Activated T-helper 1 cell treated with Interleukin-2 at 50 U/mL for 16 hours (primary cell): ENCODE measurements at regions not wholly inside any gene's neighbourhood (a gene's known extent, or its start where the extent isn't known, plus 50 kb on each side); places are given as distances from the start of the nearest gene placed in this dataset.

ENCODE experiments used
- DNase-seq: peaks from one replicate; pipeline ENCODE4 v3.0.0-alpha.2; 2020; ENCODE audit warnings: low read depth

DNA sequence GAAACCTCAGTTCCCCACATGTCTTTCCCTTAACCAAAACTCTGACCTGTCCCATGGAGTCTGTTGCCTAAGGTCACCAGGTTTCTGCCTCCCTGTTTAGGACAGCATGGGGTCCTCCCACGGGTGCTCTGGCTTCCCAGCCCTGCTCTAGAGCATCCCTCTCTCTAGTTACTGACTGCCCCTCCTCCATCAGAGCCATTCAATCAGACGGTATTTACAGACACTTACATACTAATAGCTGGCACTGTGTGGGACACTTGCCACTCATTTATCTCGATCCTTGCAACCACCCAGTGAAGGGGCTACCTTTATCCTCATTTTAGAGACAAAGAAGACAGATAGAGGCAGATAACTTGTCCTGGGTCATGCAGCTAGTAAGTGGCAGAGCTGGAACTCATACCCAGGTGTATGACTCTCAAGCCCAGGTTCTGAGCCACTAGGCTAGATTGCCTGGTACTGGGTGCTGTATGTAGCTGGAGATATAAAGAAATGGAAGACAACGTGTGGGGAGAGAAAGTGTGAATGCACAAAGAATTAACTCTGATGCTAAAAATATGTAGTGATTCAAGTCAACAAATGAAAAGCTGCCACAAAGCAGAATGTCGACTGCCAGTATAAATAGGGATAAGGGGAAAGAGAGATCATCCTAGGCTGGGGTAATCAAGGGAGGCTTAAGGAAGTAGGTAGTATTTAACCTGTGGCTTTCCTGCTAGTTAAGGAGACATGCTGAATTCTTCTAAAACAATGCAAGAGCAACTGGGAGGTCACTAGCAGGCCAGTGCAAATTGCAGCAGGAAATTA, 52.5 kb upstream of the PDE8B start:
- DNase-seq = no peak

DNA sequence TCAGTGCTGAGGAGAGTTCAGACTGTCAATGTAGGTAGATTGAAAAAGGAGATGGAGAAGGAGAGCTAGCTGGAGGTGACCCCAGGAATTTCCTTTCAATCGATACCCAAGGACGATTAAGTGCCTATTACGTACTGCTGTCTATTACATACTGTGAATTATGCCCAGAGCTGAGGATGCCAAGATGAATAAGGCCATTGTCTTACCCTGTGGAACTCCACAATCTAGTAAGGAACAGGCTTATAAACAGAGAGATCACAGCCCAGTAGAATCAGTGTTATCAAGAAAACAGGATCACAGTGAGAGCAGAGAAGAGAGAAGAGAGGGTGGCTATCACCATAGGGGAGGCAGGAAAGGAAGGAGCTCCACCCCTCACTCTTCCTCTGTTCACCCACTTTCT, 54.1 kb upstream of the PDE8B start:
- no peak for DNase-seq

DNA sequence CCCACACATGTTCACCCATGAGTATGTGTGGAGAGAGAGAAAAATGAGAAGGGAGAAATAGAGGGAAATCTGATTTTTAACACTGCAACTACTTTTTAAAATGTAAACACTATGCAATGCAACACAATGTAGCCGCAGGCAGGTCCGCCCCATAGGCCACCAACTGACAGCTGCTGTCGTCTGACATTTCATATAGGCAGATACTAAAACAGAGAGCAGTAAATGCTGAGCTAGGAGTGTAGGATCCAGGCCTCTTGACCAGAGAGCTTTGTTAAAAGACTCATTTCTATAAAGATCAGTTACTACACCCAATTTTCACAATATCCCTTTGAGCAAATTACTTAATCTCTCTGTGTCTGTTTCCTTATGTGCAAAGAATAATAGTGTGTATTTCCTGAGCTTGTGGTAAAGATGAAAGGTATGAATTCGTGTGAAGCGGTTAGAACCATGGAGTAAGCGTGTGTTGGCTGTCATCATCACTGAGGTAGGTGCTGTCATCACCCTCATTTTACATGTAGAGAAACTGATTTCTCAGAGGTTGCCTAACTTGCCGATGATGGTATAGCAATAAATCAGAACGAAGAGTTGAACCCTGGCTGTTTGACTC, 55.2 kb upstream of the PDE8B start:
- DNase-seq = no peak

DNA sequence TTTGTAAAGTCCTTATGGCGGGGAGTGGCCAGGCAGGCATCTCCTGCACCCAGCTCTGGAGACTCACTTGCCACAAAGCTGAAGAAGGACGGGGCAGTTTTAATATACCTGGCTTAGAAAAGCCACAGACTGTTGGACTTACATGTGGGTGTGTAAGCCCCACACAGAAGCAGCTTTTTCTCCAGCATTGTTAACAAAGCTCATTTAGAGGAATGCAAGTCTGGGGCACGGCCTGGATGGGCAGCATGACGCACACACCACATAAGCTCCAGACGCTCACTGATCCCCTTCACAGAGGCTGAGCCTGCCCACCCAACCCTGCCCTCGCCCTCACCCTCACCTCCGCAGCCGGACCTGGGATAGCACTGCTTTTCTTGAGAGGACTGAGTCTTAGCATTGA, 58.0 kb upstream of the PDE8B start:
- no peak for DNase-seq

DNA sequence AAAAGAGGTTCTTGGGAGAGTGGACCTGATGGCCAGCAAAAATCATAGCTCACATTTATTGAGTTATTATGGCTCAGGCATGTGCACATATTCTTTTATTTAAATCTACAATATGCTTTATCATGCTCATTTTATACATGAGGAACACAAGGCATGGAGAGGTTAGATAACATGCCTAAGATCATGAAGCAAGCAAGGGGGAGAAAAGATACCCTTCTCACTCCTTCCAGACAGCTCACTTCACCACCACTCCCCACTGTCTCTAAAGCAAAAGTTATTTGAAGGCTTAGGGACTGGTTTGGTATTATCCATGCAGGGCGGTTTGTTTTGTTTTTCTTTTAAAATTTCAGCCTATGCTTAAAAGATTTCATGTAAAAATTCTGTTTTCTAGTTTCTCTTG, 59.0 kb upstream of the PDE8B start:
- no peak for DNase-seq

DNA sequence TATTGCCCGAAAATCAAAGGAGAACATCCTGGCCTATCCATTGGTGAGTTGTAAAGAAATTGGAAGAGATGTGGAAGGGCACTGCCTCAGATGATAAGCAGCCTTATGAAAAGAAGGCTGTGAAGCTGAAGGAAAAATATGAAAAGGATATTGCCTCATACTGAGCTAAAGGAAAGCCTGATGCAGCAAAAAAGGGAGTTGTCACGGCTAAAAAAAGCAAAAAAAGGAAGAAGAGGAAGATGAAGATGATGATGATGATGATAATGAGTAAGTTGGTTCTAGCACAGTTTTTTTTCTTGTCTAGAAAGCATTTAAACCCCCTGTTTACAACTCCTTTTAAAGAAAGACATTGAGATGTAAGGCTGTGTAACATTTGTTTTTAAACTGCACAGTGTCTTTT, 59.8 kb upstream of the ZBED3 start:
- no peak for DNase-seq

DNA sequence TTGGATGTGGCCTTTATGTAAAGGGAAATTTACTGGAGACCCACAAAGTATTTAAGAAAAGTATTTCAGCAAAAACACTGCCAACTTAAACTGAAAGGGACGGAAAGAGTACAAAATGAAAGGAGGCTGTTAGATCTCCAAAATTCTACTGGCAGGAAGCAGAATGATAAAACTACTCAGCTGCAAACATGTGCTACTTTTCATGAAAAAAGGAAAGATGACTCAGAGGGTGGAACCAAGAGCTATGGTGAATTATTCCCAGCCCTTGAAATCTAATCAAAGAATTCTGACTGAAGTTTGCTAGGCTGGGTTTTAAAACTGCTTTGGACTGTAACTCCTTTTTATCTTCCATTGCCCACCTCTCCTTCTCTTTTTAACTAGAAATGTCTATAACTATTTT, 58.6 kb upstream of the ZBED3 start:
- no peak for DNase-seq

DNA sequence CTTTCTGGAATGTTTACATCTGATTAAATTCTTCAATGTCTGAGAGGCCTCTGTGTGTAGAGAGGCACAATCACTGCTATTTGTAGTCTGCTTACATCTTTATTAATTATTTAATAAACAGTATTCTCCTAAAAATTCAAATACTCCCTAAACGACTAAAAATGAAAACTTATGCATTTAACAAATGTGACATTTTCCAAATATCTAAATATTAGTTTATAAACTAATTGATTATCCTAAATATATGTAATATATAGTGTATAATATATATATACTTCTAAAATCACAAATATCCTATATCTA, 57.7 kb upstream of the ZBED3 start:
- no peak for DNase-seq

DNA sequence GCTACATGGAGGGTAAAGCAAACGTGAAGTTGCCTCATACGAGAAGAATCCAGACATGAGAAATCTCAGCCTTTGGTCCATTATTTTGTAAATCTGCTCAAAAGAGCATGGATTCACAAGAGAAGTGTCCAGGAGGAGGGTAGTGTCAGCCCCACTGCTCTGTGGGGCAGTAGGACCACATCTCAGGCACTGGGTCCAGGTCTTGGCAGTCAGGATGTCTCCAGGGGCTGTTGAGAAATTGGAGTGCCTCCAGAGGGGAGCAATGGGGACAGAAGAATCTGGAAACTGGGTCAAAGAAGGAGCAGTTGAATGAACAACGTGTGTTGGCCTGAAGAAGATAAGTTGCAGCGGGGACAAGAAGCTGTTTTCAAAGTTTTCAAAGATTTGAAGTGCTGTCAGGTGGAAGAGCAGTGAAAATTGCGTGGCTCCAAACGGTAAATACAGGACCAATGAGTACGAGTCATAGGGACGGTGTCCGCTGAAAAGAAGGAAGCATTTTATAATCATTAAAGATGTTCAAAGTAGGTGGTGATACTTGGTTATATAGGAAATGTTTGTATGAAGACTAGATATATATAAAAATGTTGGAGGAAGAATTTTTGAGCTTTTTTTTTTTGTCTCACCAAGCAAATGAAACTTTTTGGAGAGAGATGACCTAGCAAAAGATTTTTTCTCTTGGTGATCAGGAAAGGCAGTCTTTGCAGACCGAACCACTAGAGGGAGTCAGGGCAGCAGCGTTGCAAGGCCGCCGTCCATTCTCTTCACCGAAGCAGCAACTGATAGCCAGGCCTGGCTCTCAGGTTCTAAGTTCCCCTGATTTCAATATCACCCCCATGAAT, 57.1 kb upstream of the ZBED3 start:
- DNase-seq = peak; percentile 7

DNA sequence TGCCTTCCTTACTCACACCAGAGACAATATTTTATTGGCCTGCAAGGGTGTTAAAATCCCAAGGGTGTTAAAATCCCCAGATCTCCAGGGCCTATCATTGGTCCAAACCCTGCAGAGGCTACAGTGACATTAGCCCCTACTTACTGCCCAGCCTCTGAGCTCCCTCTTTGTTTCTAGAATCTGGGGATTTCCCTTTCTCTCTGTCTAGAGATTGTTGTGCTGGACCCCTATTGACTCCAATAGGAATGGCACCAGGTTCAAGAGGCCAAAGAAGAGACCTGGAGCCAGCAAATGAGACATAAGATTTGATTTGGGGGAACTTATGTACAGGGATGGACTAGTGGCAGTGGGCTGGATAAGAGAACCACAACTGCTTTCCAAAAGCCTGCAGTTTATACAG, 53.3 kb upstream of the ZBED3 start:
- DNase-seq = no peak

DNA sequence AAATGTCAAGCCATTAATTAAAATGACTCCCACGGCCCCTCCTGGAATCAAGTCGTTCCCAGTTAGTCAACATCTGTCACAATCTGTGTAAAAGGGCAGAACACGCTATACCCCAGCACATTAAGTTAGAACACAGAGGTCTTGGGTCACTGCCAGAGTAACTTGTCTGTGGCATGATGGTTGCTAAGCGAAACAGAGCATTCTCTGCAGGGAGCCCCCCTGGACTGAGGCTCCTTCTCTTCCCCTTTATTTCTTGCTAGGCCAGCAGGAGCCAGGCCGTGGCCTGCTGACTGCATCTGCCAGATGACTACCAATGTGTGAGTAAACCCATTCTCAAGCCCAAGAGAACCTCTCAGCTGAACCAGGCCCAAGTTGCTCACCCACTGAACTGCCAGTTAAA, 51.9 kb upstream of the ZBED3 start:
- DNase-seq = no peak
